DND-41 (cell line): ENCODE measurements at regions not wholly inside any gene's neighbourhood (a gene's known extent, or its start where the extent isn't known, plus 50 kb on each side); places are given as distances from the start of the nearest gene placed in this dataset.

Source experiments
- EZH2 ChIP-seq: IDR thresholded peaks from 3 replicates; pipeline ENCODE4 v1.6.1; 2012; ENCODE audit warnings: borderline replicate concordance, low read depth, mild to moderate bottlenecking, moderate library complexity, low read length, inconsistent platforms; ENCODE audit not compliant: severe bottlenecking
- TF ChIP-seq, protein P1 (sequence below): IDR thresholded peaks from 2 replicates; pipeline ENCODE4 v1.5.1; 2012; ENCODE audit warnings: borderline replicate concordance, low read length, moderate library complexity, mild to moderate bottlenecking; ENCODE audit not compliant: poor library complexity, severe bottlenecking; ENCODE audit errors: extremely low read depth

DNA sequence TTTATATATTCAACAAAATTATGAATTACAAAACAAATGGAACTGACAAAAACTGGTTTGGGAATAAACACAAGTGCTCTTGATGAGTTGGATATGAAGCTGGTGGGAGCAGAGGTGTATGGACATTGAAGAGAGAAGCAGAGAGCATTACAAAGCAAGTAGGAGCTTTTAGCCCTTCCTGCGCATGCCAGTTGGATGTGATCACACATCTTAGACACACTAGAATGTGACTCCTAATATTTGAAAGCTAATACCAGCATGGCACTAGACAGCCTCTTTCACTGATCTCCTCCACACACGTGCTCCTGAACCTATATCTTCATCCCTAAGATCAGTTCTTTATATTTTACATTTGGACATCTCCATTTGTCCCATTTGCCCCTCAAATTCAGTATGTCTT is 298.1 kb downstream of the MTX2 start:
- TF ChIP-seq, protein P1, sequence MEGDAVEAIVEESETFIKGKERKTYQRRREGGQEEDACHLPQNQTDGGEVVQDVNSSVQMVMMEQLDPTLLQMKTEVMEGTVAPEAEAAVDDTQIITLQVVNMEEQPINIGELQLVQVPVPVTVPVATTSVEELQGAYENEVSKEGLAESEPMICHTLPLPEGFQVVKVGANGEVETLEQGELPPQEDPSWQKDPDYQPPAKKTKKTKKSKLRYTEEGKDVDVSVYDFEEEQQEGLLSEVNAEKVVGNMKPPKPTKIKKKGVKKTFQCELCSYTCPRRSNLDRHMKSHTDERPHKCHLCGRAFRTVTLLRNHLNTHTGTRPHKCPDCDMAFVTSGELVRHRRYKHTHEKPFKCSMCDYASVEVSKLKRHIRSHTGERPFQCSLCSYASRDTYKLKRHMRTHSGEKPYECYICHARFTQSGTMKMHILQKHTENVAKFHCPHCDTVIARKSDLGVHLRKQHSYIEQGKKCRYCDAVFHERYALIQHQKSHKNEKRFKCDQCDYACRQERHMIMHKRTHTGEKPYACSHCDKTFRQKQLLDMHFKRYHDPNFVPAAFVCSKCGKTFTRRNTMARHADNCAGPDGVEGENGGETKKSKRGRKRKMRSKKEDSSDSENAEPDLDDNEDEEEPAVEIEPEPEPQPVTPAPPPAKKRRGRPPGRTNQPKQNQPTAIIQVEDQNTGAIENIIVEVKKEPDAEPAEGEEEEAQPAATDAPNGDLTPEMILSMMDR, result no peak
- no peak for TF ChIP-seq EZH2
